ENCODE measurements at regions not wholly inside any gene's neighbourhood (a gene's known extent, or its start where the extent isn't known, plus 50 kb on each side); places are given as distances from the start of the nearest gene placed in this dataset.

GRCh38 chr7:52639126-52639525 is 396.3 kb upstream of the POM121L12 start:
- Mint-ChIP-seq H3K27ac (peak overlapping the region; percentile 75), H3K27me3 (ENCODE audit: insufficient read depth, low read depth) (peaks cover 5% of the 10 kb centered on the region), H3K9me3 (peaks cover 3% of the 10 kb centered on the region), H3K4me1 (peaks cover 38% of the 10 kb centered on the region), H3K4me3 (no peak overlapping the region), H3K36me3 (no peaks in the 10 kb centered on the region)
- Histone ChIP-seq H3K4me2 (peak overlapping the region; percentile 19), H2AFZ (replicated peaks) (no peak overlapping the region), H4K20me1 (ENCODE audit: low read depth) (no peaks in the 10 kb centered on the region), H3K9me3 (ENCODE audit: low read depth) (no peaks in the 10 kb centered on the region), H3K4me3 (no peak overlapping the region), H3K4me1 (peaks cover 14% of the 10 kb centered on the region), H3K36me3 (no peaks in the 10 kb centered on the region), H3K9ac (no peak overlapping the region), H3F3A (ENCODE audit: low read depth) (no peaks in the 10 kb centered on the region), H3K27me3 (no peaks in the 10 kb centered on the region), H3K27ac (no peak overlapping the region), H3K79me2 (ENCODE audit: low read depth) (no peaks in the 10 kb centered on the region)
- TF ChIP-seq EZH2 (IDR thresholded peaks at IDR 0.05) (no peak), EZH2phosphoT487 (IDR thresholded peaks at IDR 0.05) (no peak), CTCF (IDR thresholded peaks at IDR 0.05) (no peak)
- DNase-seq (ENCODE audit: low spot score) = peak; percentile 54

- no peaks in the 10 kb centered on the region for H3K9me3 ChIP-seq (ENCODE audit: low read depth)
- Mint-ChIP-seq H3K27me3 (ENCODE audit: insufficient read depth, low read depth) (peaks cover 2% of the 10 kb centered on the region), H3K27ac (peak overlapping the region; percentile 10), H3K36me3 (no peaks in the 10 kb centered on the region), H3K4me3 (no peak overlapping the region), H3K4me1 (peaks cover 32% of the 10 kb centered on the region), H3K9me3 (no peaks in the 10 kb centered on the region)
- peak; percentile 28 for DNase-seq (ENCODE audit: low spot score)
- no peaks in the 10 kb centered on the region for H4K20me1 ChIP-seq (ENCODE audit: low read depth)
- no peak for TF ChIP-seq EZH2 (IDR thresholded peaks at IDR 0.05)
- TF ChIP-seq CTCF (IDR thresholded peaks at IDR 0.05) = no peak
- no peak for TF ChIP-seq EZH2phosphoT487 (IDR thresholded peaks at IDR 0.05)
- peaks cover 12% of the 10 kb centered on the region for H3K4me1 ChIP-seq
- no peak overlapping the region for H3K9ac ChIP-seq
- no peaks in the 10 kb centered on the region for H3K27me3 ChIP-seq
- no peak overlapping the region for H3K27ac ChIP-seq
- H3F3A ChIP-seq (ENCODE audit: low read depth) = no peaks in the 10 kb centered on the region
- no peak overlapping the region for H3K4me3 ChIP-seq
- H2AFZ ChIP-seq (replicated peaks) = peak overlapping the region; percentile 3
- no peak overlapping the region for H3K4me2 ChIP-seq
- no peaks in the 10 kb centered on the region for H3K79me2 ChIP-seq (ENCODE audit: low read depth)
- H3K36me3 ChIP-seq = no peaks in the 10 kb centered on the region
These were observed 400.4 kb upstream of the POM121L12 start for GRCh38 chr7:52635021-52635420.

- no peaks in the 10 kb centered on the region for H3K9me3 ChIP-seq (ENCODE audit: low read depth)
- H3K27ac ChIP-seq = no peak overlapping the region
- H3K79me2 ChIP-seq (ENCODE audit: low read depth) = no peaks in the 10 kb centered on the region
- DNase-seq (ENCODE audit: low spot score) = no peak
- Mint-ChIP-seq H3K27me3 (ENCODE audit: insufficient read depth, low read depth) (no peaks in the 10 kb centered on the region), H3K4me3 (no peak overlapping the region), H3K36me3 (no peaks in the 10 kb centered on the region), H3K9me3 (peaks cover 1% of the 10 kb centered on the region), H3K27ac (no peak overlapping the region), H3K4me1 (no peaks in the 10 kb centered on the region)
- no peak for TF ChIP-seq EZH2phosphoT487 (IDR thresholded peaks at IDR 0.05)
- no peak for TF ChIP-seq CTCF (IDR thresholded peaks at IDR 0.05)
- no peak overlapping the region for H3K4me2 ChIP-seq
- no peak overlapping the region for H2AFZ ChIP-seq (replicated peaks)
- no peak overlapping the region for H3K4me3 ChIP-seq
- H3K4me1 ChIP-seq = no peaks in the 10 kb centered on the region
- no peaks in the 10 kb centered on the region for H3F3A ChIP-seq (ENCODE audit: low read depth)
- H4K20me1 ChIP-seq (ENCODE audit: low read depth) = no peaks in the 10 kb centered on the region
- no peak overlapping the region for H3K9ac ChIP-seq
- no peaks in the 10 kb centered on the region for H3K36me3 ChIP-seq
- no peaks in the 10 kb centered on the region for H3K27me3 ChIP-seq
These were observed 414.6 kb upstream of the POM121L12 start for GRCh38 chr7:52620849-52621248.

Measured in neural progenitor cell (in vitro differentiated cells).